ENCODE measurements at regions not wholly inside any gene's neighbourhood (a gene's known extent, or its start where the extent isn't known, plus 50 kb on each side); places are given as distances from the start of the nearest gene placed in this dataset.

DNA sequence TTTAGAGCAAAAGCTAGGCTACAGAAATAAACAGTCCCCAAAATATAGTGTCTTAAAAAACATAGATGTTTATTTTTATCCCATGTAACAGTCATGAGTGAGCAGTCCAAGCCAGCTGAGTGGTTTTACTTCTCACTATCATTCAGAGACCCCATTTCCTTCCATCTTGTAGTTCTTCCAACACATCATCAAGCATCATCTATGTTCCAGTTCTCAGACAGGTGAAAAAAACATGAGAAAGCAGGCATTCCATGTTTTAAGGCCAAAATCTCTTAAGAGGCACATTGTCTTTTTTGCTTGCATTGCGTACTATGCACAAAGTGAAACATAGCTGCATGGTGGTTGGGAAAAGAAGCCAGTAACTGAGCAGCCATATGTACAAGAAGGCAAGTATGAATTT, 128.6 kb downstream of the ATOH1 start:
- H3K4me3 ChIP-seq, result no peak overlapping the region
- no peak overlapping the region for H3K27ac ChIP-seq
- H3K27me3 ChIP-seq, result no peaks in the 10 kb centered on the region
- no peaks in the 10 kb centered on the region for H3K4me1 ChIP-seq
- no peaks in the 10 kb centered on the region for H3K9me3 ChIP-seq
- no peak for TF ChIP-seq CTCF (IDR thresholded peaks at IDR 0.05)
- intact Hi-C loops (cut with DNase I), result no loop called here
- DNase-seq (ENCODE audit: low spot score in 2 of 2), result no peak
- no peaks in the 10 kb centered on the region for H3K36me3 ChIP-seq

- H3K27me3 ChIP-seq, result no peaks in the 10 kb centered on the region
- H3K4me3 ChIP-seq, result no peak overlapping the region
- H3K36me3 ChIP-seq, result no peaks in the 10 kb centered on the region
- intact Hi-C loops (cut with DNase I), result no loop called here
- TF ChIP-seq CTCF (IDR thresholded peaks at IDR 0.05), result no peak
- no peaks in the 10 kb centered on the region for H3K4me1 ChIP-seq
- H3K27ac ChIP-seq, result no peak overlapping the region
- no peaks in the 10 kb centered on the region for H3K9me3 ChIP-seq
- no peak for DNase-seq (ENCODE audit: low spot score in 2 of 2)
Observed at GRCh38 chr4:93960450-93960849, 131.9 kb downstream of the ATOH1 start.

DNA sequence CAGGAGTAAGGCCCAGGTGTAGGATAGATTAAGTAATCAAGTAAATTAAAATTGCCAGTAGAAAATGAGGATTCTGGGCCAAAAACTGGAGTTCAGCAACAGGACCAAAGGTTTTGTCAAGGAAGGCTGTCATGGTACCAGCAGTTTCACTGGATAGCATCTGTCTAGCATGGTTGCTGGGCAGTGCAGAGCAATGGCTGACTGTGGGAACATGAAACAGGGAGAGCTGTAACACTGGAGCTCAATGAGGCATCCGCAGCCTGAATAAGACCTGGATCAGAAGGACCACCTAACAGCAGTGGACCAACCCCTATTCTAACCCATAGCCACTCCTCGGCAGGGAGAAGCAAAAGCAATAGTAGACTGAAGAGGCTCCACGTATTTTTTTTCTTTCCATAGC, 132.4 kb downstream of the ATOH1 start:
- Histone ChIP-seq H3K4me1 (no peaks in the 10 kb centered on the region), H3K9me3 (no peaks in the 10 kb centered on the region), H3K4me3 (no peak overlapping the region), H3K27ac (no peak overlapping the region), H3K27me3 (no peaks in the 10 kb centered on the region), H3K36me3 (no peaks in the 10 kb centered on the region)
- intact Hi-C loops (cut with DNase I), result no loop called here
- no peak for TF ChIP-seq CTCF (IDR thresholded peaks at IDR 0.05)
- DNase-seq (ENCODE audit: low spot score in 2 of 2), result no peak

GRCh38 chr4:93981594-93981993, 153.0 kb downstream of the ATOH1 start:
- Histone ChIP-seq H3K27ac (no peak overlapping the region), H3K27me3 (no peaks in the 10 kb centered on the region), H3K4me1 (no peaks in the 10 kb centered on the region), H3K4me3 (no peak overlapping the region), H3K9me3 (no peaks in the 10 kb centered on the region), H3K36me3 (no peaks in the 10 kb centered on the region)
- TF ChIP-seq CTCF (IDR thresholded peaks at IDR 0.05), result no peak
- intact Hi-C loops (cut with DNase I), result no loop called here
- no peak for DNase-seq (ENCODE audit: low spot score in 2 of 2)

DNA sequence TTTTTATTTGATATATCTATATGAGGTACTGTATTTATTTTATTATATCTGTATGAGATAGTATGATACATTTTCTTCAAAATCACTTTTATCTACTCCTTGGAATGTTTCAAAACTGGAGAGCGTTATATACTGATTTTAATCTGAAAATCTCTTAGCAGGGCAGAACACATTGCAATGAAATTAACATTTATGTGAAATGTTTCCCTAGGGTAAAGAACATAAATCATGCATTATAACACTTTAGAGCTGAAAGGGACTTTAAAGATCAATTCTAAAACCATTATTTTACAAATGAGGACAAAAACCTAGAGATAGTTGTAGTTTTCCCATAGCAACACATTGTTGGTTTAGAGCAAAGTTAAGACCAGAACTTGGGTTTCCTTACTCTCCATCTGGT, 153.7 kb downstream of the ATOH1 start:
- Histone ChIP-seq H3K36me3 (no peaks in the 10 kb centered on the region), H3K9me3 (no peaks in the 10 kb centered on the region), H3K27ac (no peak overlapping the region), H3K4me1 (no peaks in the 10 kb centered on the region), H3K4me3 (no peak overlapping the region), H3K27me3 (no peaks in the 10 kb centered on the region)
- intact Hi-C loops (cut with DNase I), result no loop called here
- DNase-seq (ENCODE audit: low spot score in 2 of 2), result no peak
- no peak for TF ChIP-seq CTCF (IDR thresholded peaks at IDR 0.05)

DNA sequence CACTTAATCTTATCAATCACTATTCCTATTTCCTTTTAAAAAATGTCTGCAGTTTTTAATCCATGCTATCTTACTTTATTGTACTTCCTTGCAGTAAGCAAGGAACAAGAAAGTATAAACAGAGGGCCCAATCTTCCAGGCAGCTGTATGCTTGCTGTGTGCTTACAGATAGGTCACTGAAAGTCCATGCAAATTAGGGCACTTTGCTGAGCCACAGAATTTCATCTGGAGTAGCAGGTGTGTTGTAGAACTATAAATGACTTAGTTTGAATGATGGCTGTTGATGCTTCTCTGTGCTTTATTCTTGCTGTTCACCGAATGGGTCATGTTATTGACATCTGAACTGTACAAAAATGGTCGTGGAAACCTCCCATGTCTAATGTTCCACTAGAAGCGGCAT, 154.6 kb downstream of the ATOH1 start:
- Histone ChIP-seq H3K4me3 (no peak overlapping the region), H3K4me1 (no peaks in the 10 kb centered on the region), H3K27ac (no peak overlapping the region), H3K27me3 (no peaks in the 10 kb centered on the region), H3K36me3 (no peaks in the 10 kb centered on the region), H3K9me3 (no peaks in the 10 kb centered on the region)
- TF ChIP-seq CTCF (IDR thresholded peaks at IDR 0.05), result no peak
- intact Hi-C loops (cut with DNase I), result no loop called here
- no peak for DNase-seq (ENCODE audit: low spot score in 2 of 2)

Data from ascending aorta (tissue), 2 donors.